HG03521 (cell line): ENCODE measurements at regions not wholly inside any gene's neighbourhood (a gene's known extent, or its start where the extent isn't known, plus 50 kb on each side); places are given as distances from the start of the nearest gene placed in this dataset.
"Not testable (repeated sequence)": the region's sequence is repeated elsewhere in the genome, so short reads cannot be mapped to it uniquely, and the experiment has no call there.

Source experiments
- ATAC-seq: cut with Tn5 transposase; IDR thresholded peaks from one replicate; pipeline ENCODE4 v1.9.1; 2021; ENCODE audit warnings: mild to moderate bottlenecking, moderate library complexity; ENCODE audit not compliant: unreplicated experiment

DNA sequence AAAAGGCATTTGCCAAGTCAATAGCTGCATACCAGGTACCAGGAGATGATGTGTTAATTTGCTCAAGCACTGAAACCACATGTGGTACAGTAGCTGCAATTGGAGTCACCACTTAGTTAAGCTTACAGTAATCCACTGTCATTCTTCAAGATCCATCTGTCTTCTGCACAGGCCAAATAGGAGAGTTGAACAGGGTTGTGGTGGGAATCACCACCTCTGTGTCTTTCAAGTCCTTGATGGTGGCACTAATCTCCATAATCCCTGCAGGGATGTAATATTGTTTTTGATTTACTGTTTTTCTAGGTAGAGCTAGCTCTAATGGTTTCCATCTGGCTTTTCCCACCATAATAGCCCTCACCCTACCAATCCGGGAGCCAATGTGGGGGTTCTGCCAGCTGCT is 91.9 kb downstream of the FCRL5 start:
- ATAC-seq: no peak

DNA sequence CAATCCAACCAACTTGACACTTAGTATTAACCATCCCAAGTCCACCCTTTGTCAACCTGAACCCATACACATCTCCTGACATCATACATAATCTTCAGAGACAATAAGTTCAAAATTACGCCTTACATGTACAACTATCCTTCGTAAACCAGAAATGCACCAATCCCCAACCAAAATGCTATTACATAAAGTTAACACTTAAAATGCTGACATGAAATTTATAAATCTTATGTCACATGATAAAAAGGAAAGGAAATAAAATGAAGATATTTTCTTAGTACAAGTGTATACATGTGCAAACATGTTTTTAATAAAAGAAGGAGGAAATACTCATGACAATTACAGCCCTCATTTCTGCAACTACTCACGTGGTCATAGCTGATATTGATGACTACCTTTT is 95.0 kb downstream of the FCRL5 start:
- no peak for ATAC-seq

DNA sequence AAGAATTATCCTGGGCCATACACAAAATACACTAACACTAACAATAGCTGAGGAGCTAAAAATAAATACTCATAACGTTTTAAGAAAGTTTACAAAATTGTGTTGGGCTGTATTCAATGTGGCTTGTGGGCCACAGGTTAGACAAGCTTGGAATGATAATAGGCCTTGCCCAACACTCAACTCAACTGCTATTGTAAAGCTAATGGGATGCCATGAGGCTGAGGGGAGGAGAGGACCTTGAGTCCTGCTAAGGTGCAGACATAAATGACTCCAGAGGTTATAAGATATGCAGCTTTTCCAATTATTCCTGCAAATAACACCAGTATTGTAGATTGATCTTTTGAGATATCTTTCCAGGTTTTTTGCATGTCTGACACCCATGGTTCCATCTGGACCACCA is 97.0 kb downstream of the FCRL5 start:
- no peak for ATAC-seq

DNA sequence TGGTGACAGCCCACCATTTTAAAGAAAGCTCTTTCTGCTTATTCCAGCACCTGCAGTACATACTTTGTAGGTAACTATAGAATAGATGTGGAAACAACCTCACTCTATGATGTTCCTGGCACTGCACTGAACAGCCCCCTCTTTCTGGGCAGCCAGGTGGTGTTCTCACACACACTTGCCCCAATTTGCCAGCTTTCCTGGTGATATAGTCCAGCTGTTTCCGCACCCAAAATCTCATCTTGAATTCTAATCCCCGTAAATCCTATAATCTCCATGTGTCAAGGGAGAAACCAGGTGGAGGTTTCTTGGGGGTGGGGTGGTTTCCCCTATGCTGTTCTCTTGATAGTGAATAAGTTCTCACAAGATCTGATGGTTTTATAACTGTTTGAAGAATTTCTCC is 102.2 kb downstream of the FCRL5 start:
- ATAC-seq: no peak

DNA sequence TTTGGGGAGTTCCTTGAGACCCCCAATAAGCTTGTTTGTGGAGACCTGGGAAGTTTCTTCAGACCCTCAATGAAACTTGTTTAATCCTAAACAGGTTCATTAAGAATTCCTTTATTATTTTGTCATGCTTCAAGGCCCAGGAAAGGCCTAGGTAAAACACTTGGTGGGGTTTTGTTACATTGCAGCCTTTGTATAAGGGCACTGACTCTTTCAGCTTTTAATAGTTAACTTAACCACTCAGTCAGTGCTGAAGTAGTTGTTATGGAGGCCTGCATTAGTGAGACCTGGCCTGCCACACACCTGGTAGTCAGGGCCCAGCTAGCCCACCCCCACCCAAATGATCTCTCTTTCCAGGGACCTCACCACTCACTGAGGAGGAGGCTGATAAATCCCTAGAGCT is 103.7 kb downstream of the FCRL5 start:
- no peak for ATAC-seq

DNA sequence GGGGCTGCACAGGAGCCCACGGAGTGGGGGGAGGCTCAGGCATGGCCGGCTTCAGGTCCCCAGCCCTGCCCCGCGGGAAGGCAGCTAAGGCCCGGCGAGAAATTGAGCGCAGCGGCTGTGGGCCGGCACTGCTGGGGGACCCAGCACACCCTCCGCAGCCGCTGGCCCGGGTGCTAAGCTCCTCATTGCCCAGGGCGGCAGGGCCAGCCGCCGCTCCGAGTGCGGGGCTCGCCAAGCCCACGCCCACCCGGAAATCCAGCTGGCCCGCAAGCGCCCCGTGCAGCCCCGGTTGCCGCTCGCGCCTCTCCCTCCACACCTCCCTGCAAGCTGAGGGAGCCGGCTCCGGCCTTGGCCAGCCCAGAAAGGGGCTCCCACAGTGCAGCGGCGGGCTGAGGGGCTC is 106.0 kb downstream of the FCRL5 start:
- not testable (repeated sequence) for ATAC-seq

DNA sequence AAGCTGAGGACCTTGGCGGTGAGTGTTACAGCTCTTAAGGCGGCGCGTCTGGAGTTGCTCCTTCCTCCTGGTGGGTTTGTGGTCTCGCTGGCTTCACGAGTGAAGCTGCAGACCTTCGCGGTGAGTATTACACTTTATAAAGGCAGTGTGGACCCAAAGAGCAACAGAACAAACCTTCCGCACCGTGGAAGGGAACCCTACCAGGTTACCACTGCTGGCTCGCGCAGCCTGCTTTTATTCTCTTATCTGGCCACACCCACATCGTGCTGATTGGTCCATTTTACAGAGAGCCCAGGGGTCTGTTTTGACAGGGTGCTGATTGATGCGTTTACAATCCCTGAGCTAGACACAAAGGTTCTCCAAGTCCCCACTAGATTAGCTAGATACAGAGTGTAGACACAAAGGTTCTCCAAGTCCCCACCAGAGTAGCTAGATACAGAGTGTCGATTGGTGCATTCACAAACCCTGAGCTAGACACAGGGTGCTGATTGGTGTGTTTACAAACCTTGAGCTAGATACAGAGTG is 106.6 kb downstream of the FCRL5 start:
- ATAC-seq: not testable (repeated sequence)

DNA sequence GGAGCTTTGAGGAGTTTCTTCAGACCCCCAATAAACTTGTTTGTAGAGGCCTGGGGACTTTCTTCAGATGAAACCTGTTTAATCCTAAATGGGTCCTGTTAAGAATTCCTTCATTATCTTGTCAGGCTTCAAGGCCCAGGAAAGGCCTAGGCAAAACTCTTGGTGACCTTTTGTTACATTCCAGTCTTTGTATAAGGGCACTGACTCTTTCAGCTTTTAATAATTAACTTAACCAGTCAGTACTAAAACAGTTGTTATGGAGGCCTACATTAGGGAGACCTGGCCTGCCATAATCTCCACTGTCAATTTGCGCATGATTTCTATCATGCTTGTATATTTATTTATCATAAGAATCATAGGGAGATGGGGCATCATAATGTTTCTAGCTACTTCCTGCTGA is 110.2 kb downstream of the FCRL5 start:
- no peak for ATAC-seq

DNA sequence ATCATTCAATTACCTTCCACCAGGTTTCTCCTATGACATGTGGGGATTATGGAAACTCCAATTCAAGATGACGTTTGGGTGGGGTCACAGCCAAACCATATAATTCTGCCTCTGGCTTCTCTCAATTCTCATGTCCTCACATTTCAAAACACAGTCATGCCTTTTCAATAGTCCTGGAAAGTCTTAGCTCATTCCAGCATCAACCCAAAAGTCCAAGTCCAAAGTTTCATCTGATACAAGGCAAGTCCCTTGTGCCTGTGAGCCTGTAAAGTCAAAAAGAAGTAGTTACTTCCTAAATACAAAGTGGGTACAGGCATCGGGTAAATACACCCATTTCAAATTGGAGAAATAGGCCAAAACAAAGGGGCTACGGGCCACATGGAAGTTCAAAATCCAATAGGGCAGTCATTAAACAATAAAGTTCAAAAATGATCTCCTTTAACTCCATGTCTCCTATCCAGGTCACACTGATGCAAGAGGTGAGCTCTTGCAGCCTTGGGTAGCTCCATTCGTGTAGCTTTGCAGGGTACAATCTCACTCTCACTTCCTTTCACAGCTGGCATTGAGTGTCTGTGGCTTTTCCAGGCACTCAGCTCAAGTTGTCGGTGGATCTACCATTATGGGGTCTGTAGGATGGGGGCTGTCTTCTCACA is 112.9 kb downstream of the FCRL5 start:
- no peak for ATAC-seq

DNA sequence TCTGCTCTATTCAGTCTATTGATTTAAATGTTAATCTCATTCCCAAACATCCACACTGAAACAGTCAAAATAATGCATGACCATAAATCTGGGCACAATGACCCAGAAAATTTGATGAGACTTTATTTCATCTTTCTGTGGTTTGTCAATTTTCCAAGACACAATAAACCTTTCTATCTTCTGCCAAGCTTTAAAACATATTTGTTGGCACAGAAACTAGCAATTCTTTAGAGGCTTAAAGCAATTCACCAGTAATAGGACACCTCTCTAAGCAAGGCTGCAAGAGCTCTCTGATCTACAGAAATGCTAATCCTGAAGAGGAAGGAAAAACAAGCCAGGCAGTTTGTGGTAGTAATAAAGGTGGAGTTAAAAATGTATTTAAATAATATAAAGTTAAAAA is 113.7 kb downstream of the FCRL5 start:
- no peak for ATAC-seq

DNA sequence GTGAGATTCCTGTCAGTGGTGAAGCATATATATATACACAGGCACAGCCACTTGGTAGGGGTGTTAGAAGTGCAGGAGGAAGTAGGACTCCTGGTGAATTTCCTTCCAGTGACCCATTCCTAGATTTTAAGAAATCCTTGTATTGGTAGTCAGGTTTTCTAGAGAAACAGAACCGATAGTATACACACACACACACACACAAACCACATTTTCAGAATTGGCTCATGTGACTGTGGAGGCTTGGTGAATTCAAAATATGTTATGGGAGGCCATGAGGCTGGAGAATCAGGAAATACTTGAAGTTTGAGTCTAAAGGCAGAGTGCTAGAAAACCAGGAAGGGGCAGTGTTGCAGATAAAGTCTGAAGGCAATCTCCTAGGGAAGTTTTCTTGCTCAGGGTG is 114.2 kb downstream of the FCRL5 start:
- ATAC-seq: no peak

DNA sequence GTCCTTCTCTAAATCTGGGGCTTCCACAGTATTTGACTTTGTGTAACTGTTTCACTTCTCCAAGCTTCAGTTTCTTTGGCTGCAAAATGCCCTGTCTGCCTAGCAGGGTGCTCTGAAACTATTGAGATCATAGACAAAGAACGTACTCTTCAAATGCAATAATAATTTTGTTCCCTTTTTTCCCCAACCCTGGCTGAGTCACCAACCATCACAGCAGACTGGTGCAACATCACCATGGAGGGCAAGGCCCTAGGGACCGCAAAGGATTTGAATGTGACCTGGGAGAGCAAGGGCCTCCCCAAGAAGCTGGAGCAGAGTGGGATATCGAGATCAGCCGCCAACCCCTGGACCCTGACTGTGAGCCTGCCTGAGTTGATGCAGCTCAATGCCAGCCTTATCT is 115.0 kb downstream of the FCRL5 start:
- ATAC-seq: no peak

DNA sequence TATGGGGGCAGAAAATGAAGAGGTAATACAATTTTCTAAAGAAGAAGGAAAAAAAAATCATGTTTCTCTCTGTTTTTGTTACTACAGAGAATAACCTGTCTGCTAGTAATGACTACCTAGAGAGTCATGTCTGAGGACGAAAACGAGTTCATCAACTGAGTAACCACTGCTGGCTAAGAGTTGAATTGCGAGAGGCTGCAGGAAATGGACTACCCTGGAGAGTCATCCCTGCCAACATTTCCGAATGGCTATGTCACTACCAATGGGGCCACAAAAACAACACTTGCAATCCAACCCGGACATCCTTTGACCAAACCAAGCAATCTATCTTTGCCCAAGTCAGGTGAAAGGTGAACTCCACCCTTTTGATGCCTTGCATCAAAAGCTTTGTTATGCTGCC is 120.6 kb downstream of the FCRL5 start:
- no peak for ATAC-seq

DNA sequence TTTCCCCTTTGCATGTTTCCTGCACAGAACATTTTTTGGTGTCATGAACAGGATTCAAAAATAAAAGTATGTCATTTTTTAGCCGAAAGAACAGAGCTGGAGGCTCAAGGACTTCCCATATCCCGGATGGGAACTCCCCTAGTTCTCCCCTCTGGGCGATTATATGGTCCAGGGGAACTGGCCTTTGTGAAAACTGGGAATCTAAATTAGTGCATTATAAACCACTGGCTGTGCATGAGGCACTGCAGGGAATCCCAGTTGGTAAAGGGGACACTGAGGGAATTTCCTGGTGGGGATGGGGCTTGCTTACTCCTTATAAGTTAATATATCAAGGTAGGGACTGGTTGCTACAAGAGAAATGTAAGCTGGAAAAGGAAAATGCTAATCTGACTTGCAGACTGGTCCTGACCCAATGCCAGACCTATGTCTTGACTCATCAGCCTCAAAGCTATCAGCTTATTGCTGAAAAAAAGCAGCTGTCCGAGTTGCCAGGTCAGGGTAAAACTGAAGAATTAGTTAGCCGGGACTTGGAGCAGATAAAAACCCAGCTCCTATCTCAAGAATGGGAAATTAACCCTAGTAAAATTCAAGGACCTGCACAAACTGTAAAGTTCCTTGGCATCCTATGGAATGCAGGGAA is 122.6 kb downstream of the FCRL5 start:
- no peak for ATAC-seq

DNA sequence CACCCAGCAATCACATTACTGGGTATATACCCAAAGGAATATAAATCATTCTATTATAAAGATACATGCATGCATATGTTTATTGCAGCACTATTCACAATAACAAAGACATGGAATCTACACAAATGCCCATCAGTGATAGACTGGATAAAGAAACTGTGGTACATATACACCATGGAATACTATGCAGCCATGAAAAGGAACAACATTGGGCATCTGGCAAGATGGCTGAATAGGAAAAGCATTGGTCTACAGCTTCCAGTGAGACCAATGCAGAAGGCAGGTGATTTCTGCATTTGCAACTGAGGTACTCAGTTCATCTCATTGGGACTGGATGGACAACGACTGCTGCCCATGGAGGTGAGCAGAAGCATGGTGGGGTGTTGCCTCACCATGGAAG is 128.6 kb downstream of the FCRL5 start:
- not testable (repeated sequence) for ATAC-seq

DNA sequence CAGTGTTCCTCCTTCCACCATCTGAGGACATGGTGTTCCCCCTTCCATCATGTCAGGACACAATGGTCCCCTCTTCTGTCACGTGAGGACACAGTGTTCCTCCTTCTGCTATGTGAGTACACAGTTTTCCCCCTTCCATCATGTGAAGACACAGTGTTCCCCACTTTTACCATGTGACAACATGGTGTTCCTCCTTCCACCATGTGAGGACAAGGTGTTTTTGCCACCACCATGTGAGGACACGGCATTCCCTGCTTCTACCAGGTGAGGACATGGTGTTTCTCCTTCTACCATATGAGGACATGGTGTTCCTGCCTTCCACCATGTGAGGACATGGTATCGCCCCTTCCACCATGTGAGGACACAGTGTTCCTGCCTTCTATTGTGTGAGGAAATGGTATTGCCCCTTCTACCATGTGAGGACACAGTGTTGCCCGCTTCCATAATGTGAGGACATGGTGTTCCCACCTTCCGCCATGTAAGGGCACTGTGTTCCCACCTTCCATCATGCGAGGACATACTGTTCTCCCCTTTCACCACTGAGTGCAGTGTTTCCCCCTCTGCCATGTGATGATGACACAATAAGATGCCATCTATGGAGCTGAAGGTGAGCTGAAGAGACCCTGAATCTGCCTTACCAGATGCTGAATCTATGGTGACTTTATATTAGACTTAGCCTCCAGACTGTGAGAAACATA is 132.3 kb downstream of the FCRL5 start:
- ATAC-seq: no peak

DNA sequence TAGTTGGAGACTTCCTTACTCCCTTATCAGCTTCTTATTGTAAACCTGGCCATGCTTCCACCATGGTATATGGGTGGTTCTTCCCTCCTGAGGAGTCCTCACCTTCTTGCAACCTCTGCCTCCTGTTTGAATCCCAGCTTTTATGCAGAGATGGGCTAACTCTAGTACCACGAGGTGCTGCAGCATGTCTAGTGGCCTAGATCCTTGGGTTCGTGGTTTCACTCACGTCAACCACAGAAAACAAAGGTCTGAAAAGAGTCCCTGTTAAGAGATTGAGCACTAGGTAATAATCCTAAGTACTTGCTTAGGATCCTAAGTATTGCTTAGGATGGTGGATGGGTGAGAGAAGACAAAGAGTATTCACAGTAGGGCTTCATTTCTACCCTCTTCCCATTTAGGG is 133.7 kb downstream of the FCRL5 start:
- ATAC-seq: no peak

DNA sequence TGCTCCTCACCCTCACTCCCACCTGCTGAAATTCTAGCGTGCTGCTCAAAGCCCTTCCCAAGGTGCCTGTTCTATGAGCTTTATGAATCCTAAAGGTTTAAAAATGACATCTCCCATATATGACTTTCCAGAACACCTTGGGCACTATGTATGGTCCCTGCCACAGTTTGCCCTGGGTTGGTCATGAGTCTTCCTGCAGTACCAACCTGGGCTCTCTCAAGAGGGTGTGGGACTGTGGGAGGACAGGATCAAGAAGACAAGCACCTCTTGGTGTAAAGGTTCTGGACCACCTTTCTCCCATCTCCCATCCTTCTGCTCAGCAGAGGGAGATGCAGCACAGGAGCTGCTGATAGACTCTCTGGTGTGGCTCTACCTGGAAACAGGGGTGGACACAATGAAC is 134.1 kb downstream of the FCRL5 start:
- no peak for ATAC-seq

DNA sequence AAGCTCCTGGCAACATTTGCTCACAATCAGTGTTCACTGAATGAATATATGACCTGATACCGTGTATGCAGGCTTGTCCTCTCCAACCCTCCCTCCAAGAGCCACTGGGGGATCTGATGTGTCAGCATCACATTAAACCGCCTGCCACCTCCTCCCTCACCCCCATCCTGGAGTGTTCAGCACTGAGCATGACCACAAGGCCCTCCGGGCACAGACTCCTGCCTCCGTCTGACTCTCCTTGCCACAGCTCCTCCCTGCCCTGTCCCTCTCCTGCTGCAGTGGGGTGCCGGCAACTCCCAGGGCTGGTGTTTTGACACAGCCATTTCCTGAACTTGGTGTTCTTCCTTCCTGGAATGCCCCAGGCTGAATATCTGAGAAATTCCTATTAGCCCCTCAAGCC is 136.7 kb downstream of the FCRL5 start:
- no peak for ATAC-seq

DNA sequence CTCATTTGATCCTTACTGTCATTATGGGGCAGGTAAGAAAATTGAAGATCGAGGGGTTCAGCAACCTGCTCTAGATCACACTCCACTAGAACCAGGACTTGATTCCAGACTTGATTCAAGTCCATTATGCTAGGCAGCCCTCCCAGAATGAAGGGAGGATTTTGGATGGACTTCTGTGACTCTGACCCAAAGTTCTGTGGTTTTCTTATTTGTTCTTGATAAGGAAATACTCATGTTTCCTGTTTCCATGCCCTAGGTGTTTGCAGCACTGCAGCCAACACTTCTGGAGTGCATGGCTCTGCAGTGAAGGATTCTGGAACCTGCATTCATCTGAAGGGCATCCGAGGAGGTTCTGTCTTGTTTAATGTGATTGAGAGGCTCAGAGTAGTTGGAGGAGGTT is 140.0 kb downstream of the FCRL5 start:
- no peak for ATAC-seq

DNA sequence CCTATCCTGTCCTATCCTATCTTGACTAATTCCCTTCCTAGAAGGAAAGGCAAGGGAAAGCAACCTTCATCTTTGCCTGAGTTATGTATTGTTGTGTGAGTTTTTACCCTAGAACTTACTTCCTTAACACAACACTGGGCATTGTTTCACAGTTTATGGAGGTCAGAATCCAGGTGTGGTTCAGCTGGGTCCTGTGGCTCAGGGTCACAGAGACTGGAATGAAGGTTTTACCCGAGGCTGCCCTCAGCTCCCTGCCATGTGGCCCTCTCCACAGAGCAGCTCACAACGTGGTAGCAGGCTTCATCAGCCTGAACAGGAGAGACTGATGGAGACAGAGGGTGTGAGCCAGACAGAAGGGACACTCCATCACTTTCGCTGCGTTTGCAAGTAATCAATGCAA is 140.5 kb downstream of the FCRL5 start:
- ATAC-seq: no peak

DNA sequence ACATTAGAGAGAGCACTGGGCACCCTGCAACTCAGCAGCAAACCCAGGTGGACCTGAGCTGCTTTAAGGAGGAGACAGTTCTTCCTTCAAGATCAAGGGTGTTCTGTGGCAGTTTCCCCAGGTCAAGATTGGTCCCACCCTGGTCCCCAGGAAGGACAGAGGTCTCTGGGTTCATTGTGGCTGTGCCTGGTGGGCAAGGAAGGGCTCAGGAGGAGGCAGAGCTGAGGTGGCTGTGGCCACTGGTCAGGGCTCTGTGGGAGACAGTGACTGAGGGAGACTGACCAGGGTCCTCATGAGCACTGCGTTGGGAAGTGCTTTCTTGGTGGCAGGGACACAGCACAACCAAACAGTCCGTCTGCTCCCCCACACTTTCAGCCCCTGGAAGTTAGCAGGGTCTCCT is 141.3 kb downstream of the FCRL5 start:
- no peak for ATAC-seq
